Body of pancreas (tissue), 4 donors: ENCODE measurements at regions not wholly inside any gene's neighbourhood (a gene's known extent, or its start where the extent isn't known, plus 50 kb on each side); places are given as distances from the start of the nearest gene placed in this dataset.

Experiments used
- ATAC-seq: fragments of 150-250 bp; one replicate; pipeline ENCODE4 v1.9.1; 2016
- DNase-seq, 4 donors: peaks; one replicate each; pipeline ENCODE4 v3.0.0-alpha.2; 2019
- H3K27ac ChIP-seq, 4 donors: fragments of 200-600 bp; sonication (generic); 1 replicate in 3 of 4; 2 replicates in 1 of 4; pipeline versions ENCODE4 v1.5.1 to v1.6.1; 2016 to 2019; ENCODE audit warnings: mild to moderate bottlenecking in 1 of 4, mixed read lengths in 1 of 4, moderate library complexity in 1 of 4
- H3K27me3 ChIP-seq, 2 donors: fragments of 200-600 bp; sonication (generic); one replicate each; pipeline ENCODE4 v1.6.0; 2016; ENCODE audit warnings: mild to moderate bottlenecking in 1 of 2
- H3K36me3 ChIP-seq, 2 donors: fragments of 200-600 bp; sonication (generic); replicated peaks in 1 of 2; 2 replicates each; pipeline ENCODE4 v1.5.1; 2016; ENCODE audit warnings: low read depth in 2 of 2; ENCODE audit not compliant: insufficient read depth in 1 of 2
- H3K4me1 ChIP-seq: fragments of 200-600 bp; sonication (generic); one replicate; pipeline ENCODE4 v1.6.0; 2016
- H3K4me3 ChIP-seq, 2 donors: fragments of 200-600 bp; sonication (generic); 1 replicate in 1 of 2; 2 replicates in 1 of 2; pipeline ENCODE4 v1.5.1; 2016 to 2019
- H3K9me3 ChIP-seq, 3 donors: fragments of 200-600 bp; sonication (generic); 1 replicate in 2 of 3; 2 replicates in 1 of 3; pipeline ENCODE4 v1.5.1; 2016
- CTCF ChIP-seq, 7 experiments: fragments of 450-650 bp in 4 of 7; fragments of 200-600 bp in 3 of 7; sonication (generic) in 3 of 7; IDR thresholded peaks; one replicate each; pipeline ENCODE4 v1.5.1; 2016 to 2019; ENCODE audit warnings: antibody characterized with exemption in 7 of 7
- POLR2A ChIP-seq, 3 donors: fragments of 450-650 bp; IDR thresholded peaks; one replicate each; pipeline ENCODE4 v1.6.1; 2016; ENCODE audit warnings: antibody characterized with exemption in 3 of 3, mild to moderate bottlenecking in 2 of 3
- WGBS, 2 donors: methylation state at CpG; one replicate each; pipeline ENCODE4 v1.1.5; 2017; 5-methylcytosine and 5-hydroxymethylcytosine counted together
- intact Hi-C: fragments of 100-400 bp; cut with DNase I; formaldehyde crosslinking; loops from one replicate; pipeline ENCODE4 v1.15.1; 2023

DNA sequence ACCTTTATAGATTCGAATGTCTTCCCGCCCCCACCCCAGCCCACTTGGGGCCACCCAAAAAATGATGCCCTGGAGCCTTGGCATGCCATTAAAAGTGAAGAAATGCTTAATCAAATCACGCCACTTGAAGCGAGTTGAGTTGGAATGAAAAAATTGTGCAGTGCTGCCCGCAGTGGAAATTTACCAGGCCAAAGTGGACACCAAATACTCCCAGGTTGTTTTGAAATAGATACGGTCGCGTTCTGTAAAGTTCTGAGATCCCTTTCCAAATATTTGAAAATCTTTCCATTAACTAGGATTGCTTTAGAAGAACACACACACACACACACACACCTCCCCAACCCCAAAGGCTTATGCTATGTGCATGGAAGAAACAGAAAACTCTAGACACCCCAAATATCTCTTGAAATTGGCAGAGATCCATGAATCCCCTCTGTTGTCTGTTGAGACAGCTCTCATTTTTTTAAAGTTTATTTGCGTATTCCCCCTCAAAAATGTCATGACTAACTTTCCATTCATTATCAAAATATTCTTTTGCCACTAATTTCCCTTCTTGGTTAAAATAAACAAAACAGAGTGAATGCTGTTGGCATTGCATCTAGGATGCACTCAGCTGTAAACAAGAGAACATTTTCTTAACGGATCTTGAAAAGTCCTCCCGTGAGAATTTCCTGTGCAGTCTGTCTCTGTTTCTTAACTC, 142.3 kb upstream of the KCNE2 start:
- no peak overlapping the region for H3K4me3 ChIP-seq
- intact Hi-C loops: no loop called here
- 71 to 74% methylated on average over 11 of the region's 11 CpGs for WGBS, 2 donors
- no peak for DNase-seq
- H3K36me3 ChIP-seq: no peaks in the 10 kb centered on the region
- TF ChIP-seq POLR2A (IDR thresholded peaks at IDR 0.05): no peak
- no peak for TF ChIP-seq CTCF (IDR thresholded peaks at IDR 0.05)
- no peaks in the 10 kb centered on the region for H3K4me1 ChIP-seq
- no peaks in the 10 kb centered on the region for H3K9me3 ChIP-seq
- no peaks in the 10 kb centered on the region for H3K27me3 ChIP-seq
- H3K27ac ChIP-seq: no peak overlapping the region
- no peak for ATAC-seq

GRCh38 chr21:34222031-34222335, 141.8 kb upstream of the KCNE2 start:
- Histone ChIP-seq H3K4me3 (no peak overlapping the region), H3K36me3 (no peaks in the 10 kb centered on the region), H3K27me3 (no peaks in the 10 kb centered on the region), H3K4me1 (no peaks in the 10 kb centered on the region), H3K9me3 (no peaks in the 10 kb centered on the region), H3K27ac (no peak overlapping the region)
- ATAC-seq (no peak), DNase-seq (no peak)
- intact Hi-C loops: no loop called here
- WGBS, 2 donors: 65 to 80% methylated on average over 9 to 14 of the region's 14 CpGs
- TF ChIP-seq CTCF (IDR thresholded peaks at IDR 0.05): no peak
- TF ChIP-seq POLR2A (IDR thresholded peaks at IDR 0.05): no peak

DNA sequence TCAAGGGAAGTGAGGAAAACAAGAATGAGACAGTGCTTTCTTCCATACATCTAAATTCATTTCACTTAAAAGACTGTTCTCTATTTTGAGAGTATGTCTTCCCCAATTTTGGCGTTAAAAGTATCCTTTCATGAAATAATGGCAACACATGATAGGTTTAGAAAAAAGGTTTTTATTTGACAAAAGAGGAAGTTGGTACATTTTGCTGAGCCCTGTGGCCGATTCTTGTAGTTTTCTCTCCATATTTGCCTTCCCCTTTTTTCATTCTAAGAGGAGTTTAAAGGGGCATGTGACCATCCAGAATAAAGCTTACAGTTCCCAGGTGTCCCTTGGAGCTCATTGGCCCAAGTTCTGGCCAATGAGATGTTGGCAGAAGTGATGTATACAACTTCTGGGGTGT, 140.4 kb upstream of the KCNE2 start:
- Histone ChIP-seq H3K27me3 (no peaks in the 10 kb centered on the region), H3K4me3 (no peak overlapping the region), H3K9me3 (no peaks in the 10 kb centered on the region), H3K36me3 (no peaks in the 10 kb centered on the region), H3K4me1 (no peaks in the 10 kb centered on the region), H3K27ac (no peak overlapping the region)
- ATAC-seq: no peak
- 42 to 49% methylated on average over 2 of the region's 2 CpGs for WGBS, 2 donors
- TF ChIP-seq CTCF (IDR thresholded peaks at IDR 0.05) (no peak), POLR2A (IDR thresholded peaks at IDR 0.05) (no peak)
- no peak for DNase-seq
- intact Hi-C loops: no loop called here

GRCh38 chr21:34227386-34227852, 136.4 kb upstream of the KCNE2 start:
- DNase-seq (no peak), ATAC-seq (no peak)
- H3K9me3 ChIP-seq: no peaks in the 10 kb centered on the region
- intact Hi-C loops: no loop called here
- H3K4me3 ChIP-seq: no peak overlapping the region
- H3K4me1 ChIP-seq: no peaks in the 10 kb centered on the region
- no peak overlapping the region for H3K27ac ChIP-seq
- no peaks in the 10 kb centered on the region for H3K36me3 ChIP-seq
- no peaks in the 10 kb centered on the region for H3K27me3 ChIP-seq
- 83 to 87% methylated on average over 7 of the region's 7 CpGs for WGBS, 2 donors
- TF ChIP-seq POLR2A (IDR thresholded peaks at IDR 0.05): no peak

GRCh38 chr21:34228792-34229191, 135.0 kb upstream of the KCNE2 start:
- Histone ChIP-seq H3K4me3 (no peak overlapping the region), H3K27me3 (no peaks in the 10 kb centered on the region), H3K4me1 (no peaks in the 10 kb centered on the region), H3K36me3 (no peaks in the 10 kb centered on the region), H3K27ac (no peak overlapping the region), H3K9me3 (no peaks in the 10 kb centered on the region)
- no peak for TF ChIP-seq POLR2A (IDR thresholded peaks at IDR 0.05)
- TF ChIP-seq CTCF (IDR thresholded peaks at IDR 0.05): no peak
- ATAC-seq: no peak
- intact Hi-C loops: no loop called here
- 80 to 89% methylated on average over 4 of the region's 4 CpGs for WGBS, 2 donors
- no peak for DNase-seq
